ENCODE measurements at regions not wholly inside any gene's neighbourhood (a gene's known extent, or its start where the extent isn't known, plus 50 kb on each side); places are given as distances from the start of the nearest gene placed in this dataset.

GRCh38 chr10:23742807-23743206 is 303.9 kb downstream of the OTUD1 start (continued):
- no peak for TF ChIP-seq ATF3 (IDR thresholded peaks at IDR 0.05; ENCODE audit: insufficient read depth, low read depth, low read length)
- no peak for TF ChIP-seq TAF1 (IDR thresholded peaks at IDR 0.05; ENCODE audit: low read depth, low read length)
- TF ChIP-seq GABPA (IDR thresholded peaks at IDR 0.05; ENCODE audit: borderline replicate concordance, insufficient read depth, low read length) = no peak
- TF ChIP-seq CEBPB (IDR thresholded peaks at IDR 0.05; ENCODE audit: low read depth, low read length) = no peak
